Stimulated activated CD4-positive, alpha-beta T cell treated with anti-CD3 and anti-CD28 coated beads, Interleukin-15, amount 100 ng/mL, for 48 hours (primary cell): ENCODE measurements at regions not wholly inside any gene's neighbourhood (a gene's known extent, or its start where the extent isn't known, plus 50 kb on each side); places are given as distances from the start of the nearest gene placed in this dataset.

Source experiments
- DNase-seq, 2 donors: peaks; one replicate each; pipeline ENCODE4 v3.0.0-alpha.2; 2020; ENCODE audit warnings: low read depth in 2 of 2

DNA sequence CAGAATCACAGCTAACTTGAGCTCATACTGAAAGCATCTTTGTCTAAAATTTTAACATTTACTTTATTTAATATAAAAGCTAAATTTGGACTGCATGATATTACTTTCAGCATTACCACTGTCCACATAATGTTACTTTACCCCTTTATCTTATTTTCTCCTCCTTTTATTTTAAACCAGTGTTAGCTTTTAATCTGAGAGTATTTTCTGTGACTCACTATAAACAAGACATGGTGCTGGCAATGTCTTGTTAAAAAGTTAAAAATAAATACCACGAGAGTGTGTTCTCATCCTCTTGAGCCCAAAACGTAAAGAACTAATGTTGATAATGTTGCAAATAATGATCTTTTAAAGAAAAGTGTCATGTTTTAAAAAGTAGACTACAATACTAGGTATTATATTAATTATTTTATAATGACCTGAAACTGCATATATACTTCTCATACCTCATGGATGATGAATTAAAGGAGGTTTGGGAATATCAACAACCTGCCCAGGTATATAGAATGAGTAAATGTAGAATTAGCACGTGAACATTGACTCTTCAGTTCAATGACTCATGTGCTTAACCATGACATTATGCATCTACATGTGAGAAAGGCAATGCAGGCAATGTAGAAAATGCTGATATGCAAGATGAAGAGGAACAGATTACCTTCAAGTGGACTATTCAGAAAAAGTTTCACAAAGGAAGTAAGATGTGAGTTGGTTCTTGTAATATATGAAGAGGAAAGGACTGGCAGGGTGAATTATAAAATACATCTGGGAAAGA is 454.1 kb upstream of the ADGRL3 start:
- DNase-seq, result no peak

DNA sequence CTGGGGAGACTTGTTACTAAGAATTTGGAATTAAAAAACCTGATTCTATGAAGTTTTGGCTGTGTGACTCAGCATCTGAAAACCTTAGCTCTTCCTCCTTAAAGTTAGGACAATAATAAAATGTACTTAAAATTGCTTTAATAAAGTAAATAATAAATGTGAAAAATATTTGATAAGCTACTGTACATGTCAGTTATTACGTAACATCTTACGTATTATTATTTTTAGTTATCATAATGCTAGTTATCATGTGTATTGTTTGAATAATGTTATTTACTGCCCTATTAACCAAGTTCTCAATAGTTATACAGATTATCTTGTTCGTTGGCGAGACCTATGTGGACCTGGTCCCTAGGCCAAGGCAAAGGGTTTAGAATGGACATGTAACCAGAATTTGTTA is 449.2 kb upstream of the ADGRL3 start:
- no peak for DNase-seq

DNA sequence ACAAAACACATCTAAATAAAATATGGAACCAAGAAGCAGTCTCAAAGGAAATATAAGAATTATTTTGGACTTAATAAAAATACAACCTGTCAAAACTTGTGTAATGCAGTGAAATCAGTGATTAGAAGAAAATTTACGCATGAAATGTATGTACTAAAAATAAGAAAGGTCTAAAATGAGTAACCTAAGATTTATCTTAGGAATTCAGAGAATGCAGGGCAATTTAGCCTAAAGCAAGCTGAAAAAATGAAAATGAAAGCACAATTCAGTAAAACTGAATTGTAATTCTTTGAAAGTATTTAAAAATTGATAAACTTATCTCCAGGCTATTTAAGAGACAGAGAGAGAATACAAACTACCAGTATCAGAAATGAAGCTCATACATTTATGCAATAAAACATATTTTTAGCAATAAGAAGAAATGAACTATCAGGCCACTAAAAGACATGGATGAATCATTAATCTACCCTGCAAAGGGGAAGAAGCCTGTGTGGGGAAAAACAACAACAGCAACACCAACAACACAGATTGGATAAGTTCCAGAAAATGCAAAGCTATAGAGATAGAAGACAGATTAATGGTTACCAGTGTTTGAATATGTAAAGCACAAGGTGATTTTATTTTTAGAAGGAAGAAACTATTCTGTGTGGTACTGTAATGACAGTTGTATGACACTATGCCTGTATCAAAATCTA is 442.0 kb upstream of the ADGRL3 start:
- DNase-seq, result no peak

DNA sequence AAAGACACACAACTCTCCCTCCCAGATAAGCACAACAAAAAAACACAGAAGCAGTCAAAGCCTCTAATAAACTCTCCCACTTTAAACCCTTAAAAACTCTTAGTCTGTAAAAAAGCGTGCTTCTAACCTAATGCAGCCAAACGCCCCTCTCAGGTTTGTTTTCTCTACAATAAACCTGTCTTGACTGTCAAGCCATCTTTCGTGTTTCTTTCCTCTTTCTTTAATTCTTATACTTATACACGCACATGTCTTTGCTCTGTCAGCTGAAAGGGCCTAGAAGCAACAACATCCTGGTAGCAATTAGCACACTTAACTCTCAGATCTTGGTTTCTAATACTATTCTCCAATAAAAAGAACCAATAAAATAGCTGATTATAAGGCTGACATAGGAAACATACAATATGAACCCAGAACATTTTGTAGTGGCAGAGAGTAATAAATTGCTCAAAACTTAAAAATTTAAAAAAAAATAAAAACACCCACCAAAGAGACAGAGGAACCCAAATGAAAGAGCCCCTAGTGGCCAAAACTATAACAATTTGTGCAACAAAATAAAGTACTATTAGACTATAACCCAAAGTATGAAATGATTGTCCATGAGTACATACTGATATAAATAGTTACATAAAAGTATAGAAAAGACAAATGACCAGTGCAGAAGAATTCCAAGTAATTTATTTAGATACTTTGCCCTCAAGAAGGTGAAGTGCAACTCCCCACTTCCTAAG is 440.4 kb upstream of the ADGRL3 start:
- DNase-seq, result no peak

DNA sequence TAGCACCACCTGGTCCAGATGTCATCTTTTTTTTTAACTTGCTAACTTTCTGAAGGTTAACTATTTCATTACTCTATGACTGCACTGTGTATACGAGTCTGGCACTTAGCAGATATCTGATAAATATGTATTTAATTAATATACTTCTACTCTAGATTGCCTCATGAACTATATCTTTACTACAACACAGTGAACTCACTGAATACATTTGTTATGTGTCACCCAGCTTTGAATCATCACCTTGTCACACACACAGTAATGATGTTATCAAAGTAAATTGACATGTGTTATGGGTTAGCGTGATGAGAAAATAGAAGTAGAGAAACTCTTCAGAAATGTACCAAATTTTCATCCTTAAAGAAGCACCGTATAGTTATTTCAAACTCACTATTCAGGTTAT is 419.3 kb upstream of the ADGRL3 start:
- DNase-seq, result no peak

DNA sequence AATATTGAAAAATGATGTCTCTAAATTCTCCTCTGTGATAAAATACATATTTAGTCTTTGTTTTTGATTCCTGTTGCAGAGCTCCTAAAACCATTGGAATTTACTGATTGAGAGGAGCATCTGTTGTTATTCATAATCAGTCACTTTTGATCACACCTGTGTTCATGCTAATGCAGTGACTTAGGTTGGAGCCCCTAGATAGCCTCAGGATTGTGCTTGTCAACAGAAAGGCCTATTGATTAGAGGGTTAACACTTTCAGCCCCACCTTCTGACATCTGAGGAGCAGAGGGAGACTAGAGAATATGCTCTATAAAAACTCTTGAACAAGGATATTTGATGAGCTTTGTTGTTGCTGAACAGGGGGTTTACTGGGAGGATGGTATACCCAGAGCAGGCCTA is 409.5 kb upstream of the ADGRL3 start:
- DNase-seq, result no peak

DNA sequence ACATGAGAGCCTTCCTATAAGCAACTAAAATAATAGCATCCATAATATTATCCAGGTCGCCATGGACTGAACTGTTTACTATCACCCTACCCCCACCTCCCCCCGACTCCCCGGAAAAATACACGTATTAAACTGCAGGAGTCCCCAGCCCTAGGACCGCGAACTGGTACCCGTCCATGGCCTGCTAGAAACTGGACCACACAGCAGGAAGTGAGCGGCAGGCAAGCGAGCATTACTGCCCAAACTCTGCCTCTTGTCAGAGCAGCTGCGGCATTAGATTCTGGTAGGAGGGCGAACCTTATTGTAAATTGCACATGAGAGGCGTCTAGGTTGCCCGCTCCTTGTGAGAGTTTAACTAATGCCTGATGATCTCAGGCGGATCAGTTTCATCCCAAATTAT is 405.8 kb upstream of the ADGRL3 start:
- DNase-seq, result no peak

DNA sequence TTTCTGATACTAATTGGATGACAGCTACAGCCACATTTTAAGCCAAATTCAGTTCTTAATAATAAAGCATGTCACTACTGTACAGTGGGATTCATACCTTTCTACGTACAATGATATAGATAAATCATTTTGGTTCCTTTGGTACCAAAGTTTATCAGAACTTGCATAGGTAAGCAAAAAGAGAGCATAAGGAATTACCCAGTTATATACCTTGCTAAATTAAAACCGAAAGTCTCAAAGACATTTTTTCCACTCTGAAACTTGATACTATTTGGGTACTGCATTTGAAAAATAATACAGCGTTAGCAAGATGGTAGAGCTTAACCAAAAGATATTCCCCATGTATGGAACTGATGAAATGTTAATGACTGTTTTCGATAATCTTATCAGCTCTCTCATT is 400.9 kb upstream of the ADGRL3 start:
- DNase-seq, result no peak

DNA sequence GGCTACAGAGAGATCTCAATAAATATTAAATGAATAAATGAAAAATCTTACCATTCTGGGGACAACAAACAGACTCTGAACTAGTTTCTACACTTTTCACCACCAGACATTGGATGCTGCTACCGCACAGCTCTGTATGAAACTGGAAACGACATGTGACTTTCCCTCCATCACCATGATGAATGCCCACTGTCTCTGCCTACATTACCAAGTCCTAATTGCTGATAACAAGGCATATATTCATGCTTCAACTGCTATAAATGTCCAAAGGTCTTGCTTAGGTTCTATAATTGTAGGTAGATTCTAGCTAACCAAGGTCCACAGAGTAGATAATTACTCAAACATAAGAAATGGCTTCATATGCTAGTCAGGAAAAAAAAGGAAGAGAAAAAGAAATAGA is 399.4 kb upstream of the ADGRL3 start:
- DNase-seq, result no peak

DNA sequence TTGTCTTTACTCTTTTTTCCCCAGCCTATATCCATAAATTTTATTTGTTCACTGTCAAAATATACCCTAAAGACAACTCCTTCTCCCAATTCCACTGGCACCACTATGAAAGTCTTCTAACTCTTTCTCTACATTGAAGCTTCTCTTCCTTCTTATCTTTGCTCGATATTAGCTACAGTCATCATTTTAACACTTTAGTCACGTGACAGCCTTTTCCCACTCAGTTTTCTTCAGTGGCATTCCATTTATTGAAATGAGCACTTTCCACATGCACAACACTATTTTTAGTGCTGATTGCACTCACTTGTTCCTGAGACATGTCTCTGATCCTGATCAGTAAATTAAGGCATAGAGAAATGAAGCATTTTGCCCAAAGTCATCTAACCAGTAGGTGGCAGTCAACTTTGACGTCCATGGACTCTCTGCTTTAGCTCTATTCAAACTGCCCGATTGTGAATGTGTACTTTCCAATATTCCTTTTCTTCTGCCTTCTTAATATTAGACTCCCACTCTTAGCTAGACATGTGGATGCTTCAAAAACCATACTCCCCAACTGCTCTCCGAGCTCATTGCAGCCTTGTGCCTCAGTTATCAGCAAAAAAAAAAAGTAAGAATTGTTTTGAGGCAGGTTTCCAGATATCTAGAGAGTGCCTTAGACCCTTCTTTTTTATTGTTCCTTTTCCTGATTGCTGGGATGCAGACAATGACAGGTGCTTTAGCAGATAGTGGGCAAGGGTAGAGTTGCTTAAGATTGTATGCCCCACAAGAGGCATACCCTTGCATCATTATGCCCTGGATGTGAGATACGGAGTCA is 394.4 kb upstream of the ADGRL3 start:
- DNase-seq, result no peak

DNA sequence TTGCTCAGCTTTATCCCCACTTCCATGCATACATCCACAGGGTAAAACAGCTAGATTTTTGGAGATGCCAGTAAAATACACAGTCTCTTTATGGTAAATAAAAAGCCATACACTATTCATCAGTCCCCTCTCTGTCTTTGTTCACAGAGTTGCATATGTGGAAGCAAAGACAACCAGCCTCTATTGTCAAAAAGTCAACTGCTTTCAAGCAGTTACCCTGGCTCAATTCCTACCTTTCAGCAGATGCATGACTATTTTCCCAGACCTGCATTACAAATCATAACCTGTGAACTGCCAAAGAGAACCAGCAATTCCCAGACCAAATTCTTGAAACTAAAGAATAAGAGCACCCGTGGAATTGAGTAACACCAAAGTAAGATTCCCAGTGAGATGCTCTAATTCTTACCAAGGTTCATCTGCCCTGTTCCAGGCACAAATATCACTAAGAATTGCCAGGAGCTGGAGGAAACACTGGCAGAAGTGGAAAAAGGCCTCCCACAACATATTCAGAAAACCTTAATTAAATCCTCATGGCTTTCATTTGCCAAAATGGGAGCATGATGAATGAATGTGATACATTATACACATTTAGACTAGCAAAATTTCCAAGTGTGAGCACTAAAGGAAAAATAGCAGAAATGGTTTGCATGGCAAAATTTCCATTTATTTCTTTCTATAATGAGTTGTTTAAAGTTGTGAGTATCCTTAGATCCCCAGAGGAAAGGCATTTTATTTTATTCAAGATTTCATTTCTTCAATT is 391.2 kb upstream of the ADGRL3 start:
- no peak for DNase-seq

DNA sequence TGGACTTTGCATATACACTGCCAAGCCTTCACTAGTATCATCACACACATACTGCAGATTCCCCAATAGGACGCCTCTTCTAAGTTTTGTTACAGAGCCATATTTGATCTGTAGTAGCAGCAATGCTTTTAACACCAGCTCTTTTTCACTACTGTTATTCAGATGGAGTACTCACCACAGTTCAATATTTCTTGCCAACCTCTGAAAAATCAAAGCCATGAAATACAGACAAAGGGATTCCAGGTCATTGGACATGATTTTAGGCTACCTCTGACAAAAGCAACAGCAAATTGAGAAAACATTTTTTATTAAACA is 390.7 kb upstream of the ADGRL3 start:
- DNase-seq, result no peak

DNA sequence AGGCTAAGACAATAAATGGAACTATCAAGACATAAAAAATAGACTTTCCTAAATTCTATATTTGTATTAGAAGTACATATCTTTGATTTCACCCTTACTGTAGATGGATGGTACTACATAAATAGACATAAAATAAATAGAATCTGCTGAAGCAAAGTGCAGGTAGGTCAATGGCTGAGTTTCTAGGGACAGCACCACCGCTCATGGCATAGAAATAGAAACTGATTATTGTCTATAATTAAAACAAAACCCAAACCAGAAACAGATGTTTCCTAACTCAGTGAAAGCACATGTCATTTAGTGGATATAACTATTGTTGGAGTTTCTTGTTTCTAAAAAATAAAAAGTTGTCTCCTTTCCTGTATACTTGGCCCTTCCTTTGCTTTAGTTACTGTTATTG is 387.3 kb upstream of the ADGRL3 start:
- no peak for DNase-seq

DNA sequence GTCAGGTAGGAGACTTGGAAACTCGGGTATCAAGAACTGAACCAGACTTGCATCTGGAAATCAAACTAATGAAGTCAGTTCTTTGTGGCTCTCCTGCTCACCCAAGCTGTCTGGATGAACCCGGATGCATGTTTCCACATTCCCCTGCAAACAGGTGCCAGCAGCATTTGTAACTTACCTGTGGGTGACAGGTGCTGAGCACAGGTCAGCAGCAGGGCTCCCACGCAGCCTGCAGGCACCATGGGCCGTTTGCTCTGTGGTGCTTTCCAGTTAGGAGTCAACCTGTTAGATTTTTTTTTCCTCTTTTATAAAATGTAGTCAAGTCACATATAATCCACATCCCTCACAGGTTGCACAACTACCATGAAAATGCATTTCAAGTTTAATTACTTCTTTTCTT is 385.6 kb upstream of the ADGRL3 start:
- DNase-seq, result no peak

DNA sequence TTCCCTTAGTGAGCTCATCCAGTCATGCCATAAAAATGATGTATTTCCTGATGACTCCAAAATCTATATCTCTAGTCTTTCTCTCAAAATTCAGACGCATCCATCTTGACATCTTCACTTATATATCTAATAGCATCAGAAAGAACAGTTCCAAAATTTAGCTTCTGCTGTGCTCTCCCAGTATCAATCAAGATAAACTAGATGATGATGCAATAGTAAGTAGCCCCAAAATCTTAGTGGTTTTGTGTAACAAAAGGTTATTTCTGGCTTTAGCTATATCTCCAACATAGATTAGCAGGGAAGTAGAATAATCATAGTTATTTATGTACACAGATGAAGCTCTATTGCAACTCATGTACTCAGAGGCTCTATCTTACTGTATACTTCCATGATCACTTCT is 382.5 kb upstream of the ADGRL3 start:
- DNase-seq, result no peak

DNA sequence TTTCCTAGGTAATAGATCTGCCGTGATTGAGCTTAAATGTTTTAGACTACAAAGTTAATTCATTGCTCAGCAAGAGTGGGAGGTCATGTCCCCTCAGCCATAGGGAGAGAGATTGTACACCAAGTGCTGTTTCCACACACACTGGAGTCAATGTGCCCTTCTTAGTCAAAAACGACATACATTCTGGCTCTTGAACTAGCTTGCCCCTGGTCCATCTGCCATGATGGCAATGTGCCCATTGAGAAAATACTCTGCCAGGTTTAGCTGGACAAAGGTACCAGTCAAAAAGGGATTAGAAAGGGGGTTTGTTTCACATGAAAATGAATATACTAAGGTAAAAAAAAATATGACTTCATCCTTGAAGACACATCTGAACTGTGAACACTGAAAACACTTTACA is 377.1 kb upstream of the ADGRL3 start:
- no peak for DNase-seq

DNA sequence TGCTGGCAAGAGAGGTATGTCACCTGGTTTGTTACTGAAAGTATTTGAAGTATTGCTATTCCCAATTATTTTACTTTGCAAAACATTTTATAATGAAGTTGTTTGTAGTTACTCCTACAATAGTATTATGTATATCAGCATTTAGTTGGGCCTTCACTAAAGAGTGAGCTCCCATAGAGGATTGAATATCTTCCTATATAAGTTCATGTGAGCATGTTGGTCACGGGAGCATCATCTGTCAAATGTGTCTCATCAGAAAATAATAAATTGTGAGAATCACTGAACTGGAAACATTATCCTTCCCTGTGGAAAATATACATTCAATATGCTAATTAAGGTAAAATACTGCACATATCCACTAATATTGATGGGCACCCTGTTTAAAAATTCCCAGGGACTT is 360.1 kb upstream of the ADGRL3 start:
- no peak for DNase-seq

DNA sequence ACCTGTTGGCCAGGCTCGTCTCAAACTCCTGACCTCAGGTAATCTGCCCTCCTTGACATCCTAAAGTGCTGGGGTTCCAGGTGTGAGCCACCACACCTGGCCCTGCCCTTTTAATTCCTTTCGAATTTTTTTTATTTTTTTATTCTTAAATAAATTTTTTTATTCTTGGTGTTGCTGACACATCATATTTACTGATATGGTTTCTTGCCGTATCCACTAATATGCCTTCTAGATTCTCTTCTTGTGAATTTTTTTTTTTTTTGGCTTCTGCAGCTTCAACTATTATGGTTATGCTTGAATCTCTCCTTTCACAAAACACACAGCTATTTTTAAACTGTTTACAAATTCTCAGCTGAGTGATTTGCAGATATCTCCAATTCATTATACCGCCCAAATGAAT is 353.4 kb upstream of the ADGRL3 start:
- DNase-seq, result no peak

DNA sequence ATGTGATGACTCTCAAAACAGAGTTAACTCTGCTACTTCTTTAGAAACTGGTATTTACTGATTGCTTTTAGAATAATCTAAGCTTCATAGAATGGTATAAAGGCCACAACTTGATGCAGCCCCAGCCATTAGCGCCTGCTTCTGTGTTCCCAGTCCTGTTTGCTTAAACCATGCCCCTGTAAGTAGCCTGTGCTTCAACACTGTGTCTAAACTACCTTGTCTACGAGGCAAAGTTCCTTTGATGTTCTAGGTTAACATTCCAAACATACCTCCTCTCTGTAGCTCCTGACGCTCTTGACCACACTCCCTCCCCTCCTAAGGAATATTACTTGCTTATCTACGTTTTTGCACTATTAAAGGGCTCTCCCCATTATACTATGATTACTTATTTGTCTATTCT is 352.5 kb upstream of the ADGRL3 start:
- no peak for DNase-seq

DNA sequence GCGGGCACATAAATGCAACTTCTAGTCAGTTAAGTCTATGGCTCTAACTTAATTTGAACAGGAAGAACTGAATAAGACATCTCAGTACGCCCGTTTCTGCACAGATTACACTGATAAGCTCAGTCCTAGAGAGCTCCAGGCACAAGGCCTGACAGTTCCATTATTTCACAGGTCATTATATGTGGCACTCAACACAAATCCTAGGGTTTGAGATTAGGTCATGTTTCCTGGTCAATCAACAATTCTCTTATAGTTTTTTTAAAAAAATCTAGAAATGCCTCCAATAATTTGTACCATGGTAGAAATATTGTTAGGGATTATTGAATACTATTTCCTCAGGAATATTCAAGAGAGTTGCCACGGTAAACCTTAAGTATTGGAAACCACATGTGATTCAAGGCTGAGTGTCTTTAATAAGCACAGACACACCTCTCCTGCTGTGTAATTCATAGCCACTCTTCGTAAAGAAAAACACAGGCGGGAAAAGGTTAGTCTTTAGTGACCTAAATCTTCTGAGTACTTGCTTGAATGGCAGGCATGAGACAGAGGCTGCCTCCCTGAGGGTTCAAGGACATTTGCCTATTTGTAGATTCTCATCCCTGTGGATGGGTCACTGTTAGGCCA is 342.9 kb upstream of the ADGRL3 start:
- DNase-seq, result no peak

DNA sequence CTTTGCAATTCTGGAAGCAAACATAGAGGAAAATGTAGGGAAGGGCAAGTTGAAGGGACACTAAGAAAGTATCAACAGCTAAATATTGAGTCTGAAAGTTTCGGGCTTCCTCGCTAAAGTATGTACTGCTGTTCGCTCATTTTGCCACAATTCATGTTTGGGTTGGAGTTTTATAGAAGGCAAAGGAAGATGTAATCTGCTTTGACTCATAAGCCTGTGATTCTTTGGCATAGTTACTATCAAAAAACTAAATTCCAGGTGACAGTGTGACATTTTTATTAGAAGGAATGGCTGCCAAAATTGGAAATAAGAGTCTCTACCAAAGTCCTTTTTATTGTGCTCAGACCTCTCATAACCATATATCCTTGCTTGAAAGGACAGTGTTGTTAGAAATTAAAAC is 336.7 kb upstream of the ADGRL3 start:
- DNase-seq, result no peak
